NB4 (cell line): ENCODE measurements at regions not wholly inside any gene's neighbourhood (a gene's known extent, or its start where the extent isn't known, plus 50 kb on each side); places are given as distances from the start of the nearest gene placed in this dataset.

Source experiments
- POLR2A ChIP-seq: IDR thresholded peaks from 2 replicates; pipeline ENCODE4 v1.6.1; 2011; ENCODE audit warnings: mild to moderate bottlenecking; ENCODE audit not compliant: insufficient read length; ENCODE audit errors: extremely low read depth
- TF ChIP-seq, protein P1 (sequence below): IDR thresholded peaks from one replicate; pipeline ENCODE4 v1.5.1; 2012; ENCODE audit warnings: low read depth, low read length

DNA sequence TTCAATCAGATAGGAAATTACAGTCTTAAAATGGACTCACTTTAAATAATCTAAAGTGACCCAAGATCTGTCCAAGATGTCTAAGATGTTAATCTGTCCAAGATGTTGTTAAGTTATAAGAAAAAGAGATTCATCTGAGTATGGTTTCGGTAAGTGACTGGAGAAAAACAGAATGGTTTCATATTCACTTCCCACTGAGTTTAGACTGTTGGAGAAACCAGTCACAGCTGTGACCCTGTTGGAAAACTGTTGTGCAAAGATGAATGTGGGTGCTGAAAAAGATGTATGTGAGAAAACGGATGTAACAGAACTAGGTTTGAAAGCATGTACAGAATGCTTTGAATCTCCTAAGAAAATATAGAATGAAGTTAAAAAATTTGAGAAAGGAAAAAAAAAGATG is 325.9 kb downstream of the COL12A1 start:
- TF ChIP-seq, protein P1, sequence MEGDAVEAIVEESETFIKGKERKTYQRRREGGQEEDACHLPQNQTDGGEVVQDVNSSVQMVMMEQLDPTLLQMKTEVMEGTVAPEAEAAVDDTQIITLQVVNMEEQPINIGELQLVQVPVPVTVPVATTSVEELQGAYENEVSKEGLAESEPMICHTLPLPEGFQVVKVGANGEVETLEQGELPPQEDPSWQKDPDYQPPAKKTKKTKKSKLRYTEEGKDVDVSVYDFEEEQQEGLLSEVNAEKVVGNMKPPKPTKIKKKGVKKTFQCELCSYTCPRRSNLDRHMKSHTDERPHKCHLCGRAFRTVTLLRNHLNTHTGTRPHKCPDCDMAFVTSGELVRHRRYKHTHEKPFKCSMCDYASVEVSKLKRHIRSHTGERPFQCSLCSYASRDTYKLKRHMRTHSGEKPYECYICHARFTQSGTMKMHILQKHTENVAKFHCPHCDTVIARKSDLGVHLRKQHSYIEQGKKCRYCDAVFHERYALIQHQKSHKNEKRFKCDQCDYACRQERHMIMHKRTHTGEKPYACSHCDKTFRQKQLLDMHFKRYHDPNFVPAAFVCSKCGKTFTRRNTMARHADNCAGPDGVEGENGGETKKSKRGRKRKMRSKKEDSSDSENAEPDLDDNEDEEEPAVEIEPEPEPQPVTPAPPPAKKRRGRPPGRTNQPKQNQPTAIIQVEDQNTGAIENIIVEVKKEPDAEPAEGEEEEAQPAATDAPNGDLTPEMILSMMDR, result no peak
- TF ChIP-seq POLR2A, result no peak
